ENCODE measurements at regions not wholly inside any gene's neighbourhood (a gene's known extent, or its start where the extent isn't known, plus 50 kb on each side); places are given as distances from the start of the nearest gene placed in this dataset.

DNA sequence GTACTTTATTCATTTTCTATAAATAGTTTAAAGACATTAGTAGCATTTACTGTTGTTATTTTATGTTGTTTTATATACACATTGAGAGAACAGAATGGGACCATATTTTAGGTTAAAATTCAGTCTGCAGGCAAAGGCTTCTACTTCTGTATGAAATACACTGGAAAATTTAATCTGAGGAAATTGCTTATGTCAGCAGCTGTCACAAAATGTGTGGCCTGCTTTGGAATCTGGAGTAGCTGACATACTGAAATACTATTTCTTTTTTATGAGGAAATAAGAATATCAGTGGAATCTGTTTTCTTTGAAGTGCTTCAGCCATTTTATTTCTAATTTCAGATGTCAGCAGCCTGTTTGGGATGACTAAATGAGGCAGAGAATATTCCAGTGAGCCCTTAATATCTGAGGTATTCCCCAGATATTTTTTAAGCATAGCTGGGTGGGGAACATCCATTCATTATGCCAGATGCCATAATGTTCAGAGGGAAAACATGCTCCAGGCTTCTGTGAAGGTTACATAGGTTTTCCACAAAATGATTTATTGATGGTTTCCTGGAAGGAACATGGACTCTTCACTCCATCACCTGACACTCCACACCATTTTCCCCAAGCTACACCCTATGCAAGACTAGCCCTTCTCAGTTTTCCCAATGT is 267.1 kb downstream of the ARL4A start:
- no peak overlapping the region for H3K9ac ChIP-seq (ENCODE audit: insufficient read length, low read depth)
- no peak for DNase-seq (ENCODE audit: low read depth, low spot score)
- no peak for TF ChIP-seq SUZ12 (IDR thresholded peaks at IDR 0.05; ENCODE audit: extremely low read depth, insufficient read depth, insufficient read length)
- no peak for TF ChIP-seq ZNF274 (IDR thresholded peaks at IDR 0.05; ENCODE audit: low read depth, low read length)
- TF ChIP-seq YY1 (IDR thresholded peaks at IDR 0.05; ENCODE audit: insufficient read depth, insufficient read length) = no peak
- no peak overlapping the region for H3K4me3 ChIP-seq (ENCODE audit: insufficient read length, low read depth)
- no peaks in the 10 kb centered on the region for H3K27me3 ChIP-seq (ENCODE audit: insufficient read depth, insufficient read length)
- H3K9me3 ChIP-seq (ENCODE audit: insufficient read depth, low read length) = no peaks in the 10 kb centered on the region
- no peaks in the 10 kb centered on the region for H3K4me1 ChIP-seq (ENCODE audit: insufficient read depth, insufficient read length)
- H3K36me3 ChIP-seq (ENCODE audit: insufficient read depth, insufficient read length, low read length) = no peaks in the 10 kb centered on the region

GRCh38 chr7:12957487-12957886 is 270.1 kb downstream of the ARL4A start:
- Histone ChIP-seq H3K36me3 (ENCODE audit: insufficient read depth, insufficient read length, low read length) (no peaks in the 10 kb centered on the region), H3K4me1 (ENCODE audit: insufficient read depth, insufficient read length) (no peaks in the 10 kb centered on the region), H3K9me3 (ENCODE audit: insufficient read depth, low read length) (no peaks in the 10 kb centered on the region), H3K27me3 (ENCODE audit: insufficient read depth, insufficient read length) (no peaks in the 10 kb centered on the region), H3K4me3 (ENCODE audit: insufficient read length, low read depth) (no peak overlapping the region), H3K9ac (ENCODE audit: insufficient read length, low read depth) (no peak overlapping the region)
- no peak for TF ChIP-seq SUZ12 (IDR thresholded peaks at IDR 0.05; ENCODE audit: extremely low read depth, insufficient read depth, insufficient read length)
- no peak for TF ChIP-seq YY1 (IDR thresholded peaks at IDR 0.05; ENCODE audit: insufficient read depth, insufficient read length)
- no peak for TF ChIP-seq ZNF274 (IDR thresholded peaks at IDR 0.05; ENCODE audit: low read depth, low read length)
- DNase-seq (ENCODE audit: low read depth, low spot score) = no peak

- Histone ChIP-seq H3K27me3 (ENCODE audit: insufficient read depth, insufficient read length) (no peaks in the 10 kb centered on the region), H3K9me3 (ENCODE audit: insufficient read depth, low read length) (no peaks in the 10 kb centered on the region), H3K9ac (ENCODE audit: insufficient read length, low read depth) (no peak overlapping the region), H3K36me3 (ENCODE audit: insufficient read depth, insufficient read length, low read length) (no peaks in the 10 kb centered on the region), H3K4me3 (ENCODE audit: insufficient read length, low read depth) (no peak overlapping the region), H3K4me1 (ENCODE audit: insufficient read depth, insufficient read length) (no peaks in the 10 kb centered on the region)
- no peak for TF ChIP-seq SUZ12 (IDR thresholded peaks at IDR 0.05; ENCODE audit: extremely low read depth, insufficient read depth, insufficient read length)
- no peak for TF ChIP-seq ZNF274 (IDR thresholded peaks at IDR 0.05; ENCODE audit: low read depth, low read length)
- no peak for TF ChIP-seq YY1 (IDR thresholded peaks at IDR 0.05; ENCODE audit: insufficient read depth, insufficient read length)
- no peak for DNase-seq (ENCODE audit: low read depth, low spot score)
These were observed 274.6 kb downstream of the ARL4A start for GRCh38 chr7:12961910-12962480.

GRCh38 chr7:12963435-12963834 is 276.0 kb downstream of the ARL4A start:
- TF ChIP-seq YY1 (IDR thresholded peaks at IDR 0.05; ENCODE audit: insufficient read depth, insufficient read length) (no peak), SUZ12 (IDR thresholded peaks at IDR 0.05; ENCODE audit: extremely low read depth, insufficient read depth, insufficient read length) (no peak), ZNF274 (IDR thresholded peaks at IDR 0.05; ENCODE audit: low read depth, low read length) (no peak)
- no peaks in the 10 kb centered on the region for H3K27me3 ChIP-seq (ENCODE audit: insufficient read depth, insufficient read length)
- no peaks in the 10 kb centered on the region for H3K4me1 ChIP-seq (ENCODE audit: insufficient read depth, insufficient read length)
- no peak for DNase-seq (ENCODE audit: low read depth, low spot score)
- H3K4me3 ChIP-seq (ENCODE audit: insufficient read length, low read depth) = no peak overlapping the region
- H3K9me3 ChIP-seq (ENCODE audit: insufficient read depth, low read length) = no peaks in the 10 kb centered on the region
- no peak overlapping the region for H3K9ac ChIP-seq (ENCODE audit: insufficient read length, low read depth)
- no peaks in the 10 kb centered on the region for H3K36me3 ChIP-seq (ENCODE audit: insufficient read depth, insufficient read length, low read length)

- H3K9ac ChIP-seq (ENCODE audit: insufficient read length, low read depth) = no peak overlapping the region
- DNase-seq (ENCODE audit: low read depth, low spot score) = no peak
- no peaks in the 10 kb centered on the region for H3K27me3 ChIP-seq (ENCODE audit: insufficient read depth, insufficient read length)
- TF ChIP-seq ZNF274 (IDR thresholded peaks at IDR 0.05; ENCODE audit: low read depth, low read length) (no peak), SUZ12 (IDR thresholded peaks at IDR 0.05; ENCODE audit: extremely low read depth, insufficient read depth, insufficient read length) (no peak), YY1 (IDR thresholded peaks at IDR 0.05; ENCODE audit: insufficient read depth, insufficient read length) (no peak)
- no peak overlapping the region for H3K4me3 ChIP-seq (ENCODE audit: insufficient read length, low read depth)
- no peaks in the 10 kb centered on the region for H3K36me3 ChIP-seq (ENCODE audit: insufficient read depth, insufficient read length, low read length)
- no peaks in the 10 kb centered on the region for H3K4me1 ChIP-seq (ENCODE audit: insufficient read depth, insufficient read length)
- no peaks in the 10 kb centered on the region for H3K9me3 ChIP-seq (ENCODE audit: insufficient read depth, low read length)
These were observed 277.4 kb downstream of the ARL4A start for GRCh38 chr7:12964836-12965235.

DNA sequence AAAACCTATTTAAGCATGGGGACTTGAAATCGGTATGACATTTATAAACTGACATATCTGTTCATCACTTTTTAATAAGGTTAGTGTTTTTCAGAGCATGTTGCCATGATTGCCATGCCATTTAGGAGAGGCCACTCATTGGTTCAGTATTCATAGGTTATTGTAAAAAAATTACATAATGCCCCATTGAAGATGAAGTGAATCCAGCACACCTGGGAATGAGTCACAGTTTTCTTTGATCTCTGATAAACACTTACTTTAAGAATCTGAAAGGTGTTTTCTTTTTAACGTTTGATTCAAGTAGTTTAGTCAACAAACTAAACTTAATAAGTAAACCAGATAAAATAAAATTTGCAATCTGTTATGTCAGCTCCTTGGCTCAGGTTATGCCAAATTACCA is 278.3 kb downstream of the ARL4A start:
- Histone ChIP-seq H3K9me3 (ENCODE audit: insufficient read depth, low read length) (no peaks in the 10 kb centered on the region), H3K4me1 (ENCODE audit: insufficient read depth, insufficient read length) (no peaks in the 10 kb centered on the region), H3K27me3 (ENCODE audit: insufficient read depth, insufficient read length) (no peaks in the 10 kb centered on the region), H3K9ac (ENCODE audit: insufficient read length, low read depth) (no peak overlapping the region), H3K36me3 (ENCODE audit: insufficient read depth, insufficient read length, low read length) (no peaks in the 10 kb centered on the region), H3K4me3 (ENCODE audit: insufficient read length, low read depth) (no peak overlapping the region)
- DNase-seq (ENCODE audit: low read depth, low spot score) = no peak
- no peak for TF ChIP-seq YY1 (IDR thresholded peaks at IDR 0.05; ENCODE audit: insufficient read depth, insufficient read length)
- no peak for TF ChIP-seq ZNF274 (IDR thresholded peaks at IDR 0.05; ENCODE audit: low read depth, low read length)
- no peak for TF ChIP-seq SUZ12 (IDR thresholded peaks at IDR 0.05; ENCODE audit: extremely low read depth, insufficient read depth, insufficient read length)

DNA sequence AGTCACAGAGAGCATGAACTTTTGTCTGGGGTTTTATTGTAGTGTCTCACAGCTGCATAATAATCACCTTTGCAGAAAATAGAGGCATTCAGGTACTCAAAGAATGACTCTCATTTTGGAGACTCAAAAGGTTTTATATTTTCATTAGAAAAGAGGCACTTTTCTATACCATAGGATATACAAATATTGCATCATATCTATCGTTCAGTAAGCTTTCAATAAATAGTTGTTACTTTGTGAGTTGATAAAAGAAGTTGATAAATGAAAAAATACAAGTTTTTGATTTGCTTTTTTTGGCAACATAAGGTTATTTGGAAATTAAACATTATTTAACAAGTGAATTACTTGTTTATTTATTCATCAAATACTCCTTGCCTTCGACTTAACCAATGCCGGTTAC is 279.9 kb downstream of the ARL4A start:
- TF ChIP-seq SUZ12 (IDR thresholded peaks at IDR 0.05; ENCODE audit: extremely low read depth, insufficient read depth, insufficient read length) (no peak), YY1 (IDR thresholded peaks at IDR 0.05; ENCODE audit: insufficient read depth, insufficient read length) (no peak)
- Histone ChIP-seq H3K9ac (ENCODE audit: insufficient read length, low read depth) (no peak overlapping the region), H3K36me3 (ENCODE audit: insufficient read depth, insufficient read length, low read length) (no peaks in the 10 kb centered on the region), H3K4me3 (ENCODE audit: insufficient read length, low read depth) (no peak overlapping the region), H3K9me3 (ENCODE audit: insufficient read depth, low read length) (no peaks in the 10 kb centered on the region), H3K4me1 (ENCODE audit: insufficient read depth, insufficient read length) (no peaks in the 10 kb centered on the region), H3K27me3 (ENCODE audit: insufficient read depth, insufficient read length) (no peaks in the 10 kb centered on the region)
- no peak for DNase-seq (ENCODE audit: low read depth, low spot score)
